Liver (tissue), 8 donors: ENCODE measurements at regions not wholly inside any gene's neighbourhood (a gene's known extent, or its start where the extent isn't known, plus 50 kb on each side); places are given as distances from the start of the nearest gene placed in this dataset.

Source experiments
- DNase-seq: peaks from one replicate; pipeline ENCODE4 v3.0.0-alpha.2; 2017; ENCODE audit warnings: low spot score
- H3K27ac ChIP-seq, 2 donors: one replicate each; pipeline ENCODE4 v1.7.0; 2013; ENCODE audit warnings: inconsistent platforms in 2 of 2, low read length in 2 of 2, control low read depth in 1 of 2, low read depth in 1 of 2, mild to moderate bottlenecking in 1 of 2
- H3K27me3 ChIP-seq, 4 donors: one replicate each; pipeline versions ENCODE4 v1.6.1 to v1.7.0; 2013; ENCODE audit warnings: low read length in 3 of 4, inconsistent platforms in 1 of 4, mild to moderate bottlenecking in 1 of 4, moderate library complexity in 1 of 4; ENCODE audit not compliant: control insufficient read depth in 4 of 4, insufficient read depth in 4 of 4
- H3K36me3 ChIP-seq, 4 donors: one replicate each; pipeline versions ENCODE4 v1.6.1 to v1.7.0; 2013; ENCODE audit warnings: low read length in 3 of 4, mild to moderate bottlenecking in 3 of 4, low read depth in 1 of 4, moderate library complexity in 1 of 4; ENCODE audit not compliant: control insufficient read depth in 4 of 4, insufficient read depth in 3 of 4
- H3K4me1 ChIP-seq, 4 donors: one replicate each; pipeline versions ENCODE4 v1.6.1 to v1.7.0; 2013; ENCODE audit warnings: low read length in 3 of 4, mild to moderate bottlenecking in 3 of 4, moderate library complexity in 1 of 4; ENCODE audit not compliant: control insufficient read depth in 4 of 4, insufficient read depth in 4 of 4
- H3K4me3 ChIP-seq, 3 donors: one replicate each; pipeline versions ENCODE4 v1.6.1 to v1.7.0; 2013; ENCODE audit warnings: low read length in 3 of 3, control low read depth in 1 of 3, low read depth in 1 of 3, mild to moderate bottlenecking in 1 of 3
- H3K9ac ChIP-seq, 2 donors: one replicate each; pipeline ENCODE4 v1.7.0; 2013; ENCODE audit warnings: low read length in 2 of 2, mild to moderate bottlenecking in 2 of 2, moderate library complexity in 2 of 2, control low read depth in 1 of 2, low read depth in 1 of 2
- H3K9me3 ChIP-seq, 4 donors: one replicate each; pipeline versions ENCODE4 v1.6.1 to v1.7.0; 2013; ENCODE audit warnings: low read length in 3 of 4; ENCODE audit not compliant: control insufficient read depth in 4 of 4
- EGR1 ChIP-seq, 2 donors: IDR thresholded peaks; 2 replicates each; pipeline ENCODE4 v1.6.1; 2016 to 2018; ENCODE audit warnings: antibody characterized with exemption in 2 of 2, low read depth in 2 of 2
- FOXA1 ChIP-seq: IDR thresholded peaks from 2 replicates; pipeline ENCODE4 v1.6.1; 2016; ENCODE audit warnings: antibody characterized with exemption
- FOXA2 ChIP-seq: IDR thresholded peaks from 2 replicates; pipeline ENCODE4 v1.6.1; 2016; ENCODE audit warnings: antibody characterized with exemption
- GABPA ChIP-seq, 2 donors: IDR thresholded peaks in 1 of 2; conservative IDR thresholded peaks in 1 of 2; 2 replicates each; pipeline ENCODE4 v1.6.1; 2016; ENCODE audit warnings: antibody characterized with exemption in 2 of 2, mild to moderate bottlenecking in 1 of 2, moderate library complexity in 1 of 2
- HNF4A ChIP-seq, 2 donors: conservative IDR thresholded peaks; 2 replicates each; pipeline ENCODE4 v1.6.1; 2016; ENCODE audit warnings: antibody characterized with exemption in 2 of 2, mild to moderate bottlenecking in 2 of 2
- HNF4G ChIP-seq: IDR thresholded peaks from 2 replicates; pipeline ENCODE4 v1.6.1; 2016; ENCODE audit warnings: antibody characterized with exemption
- JUND ChIP-seq, 2 donors: IDR thresholded peaks; 2 replicates each; pipeline ENCODE4 v1.6.1; 2016; ENCODE audit warnings: antibody characterized with exemption in 2 of 2
- RAD21 ChIP-seq, 2 donors: IDR thresholded peaks; 2 replicates each; pipeline ENCODE4 v1.6.1; 2016; ENCODE audit warnings: antibody characterized with exemption in 2 of 2, mild to moderate bottlenecking in 2 of 2
- RXRA ChIP-seq, 2 donors: IDR thresholded peaks; 2 replicates each; pipeline ENCODE4 v1.6.1; 2017 to 2018; ENCODE audit warnings: antibody characterized with exemption in 2 of 2, mild to moderate bottlenecking in 1 of 2
- SP1 ChIP-seq: IDR thresholded peaks from 2 replicates; pipeline ENCODE4 v1.6.1; 2018; ENCODE audit warnings: antibody characterized with exemption, mild to moderate bottlenecking
- TAF1 ChIP-seq: conservative IDR thresholded peaks from 2 replicates; pipeline ENCODE4 v1.6.1; 2016; ENCODE audit warnings: antibody characterized with exemption, mild to moderate bottlenecking
- YY1 ChIP-seq: IDR thresholded peaks from 2 replicates; pipeline ENCODE4 v1.6.1; 2016; ENCODE audit warnings: antibody characterized with exemption, mild to moderate bottlenecking
- WGBS: extraction: QIAGEN DNeasy Blood & Tissue Kit; methylation state at CpG from one replicate; pipeline ENCODE4 v1.1.7; 2013; 5-methylcytosine and 5-hydroxymethylcytosine counted together
- TF ChIP-seq, protein P1 (sequence below): IDR thresholded peaks from 2 replicates; pipeline ENCODE4 v1.6.1; 2016; ENCODE audit warnings: antibody characterized with exemption
- TF ChIP-seq, protein P2 (sequence below): IDR thresholded peaks from 2 replicates; pipeline ENCODE4 v1.6.1; 2016; ENCODE audit warnings: antibody characterized with exemption
- TF ChIP-seq, protein P3 (sequence below): fragments of 150-350 bp; IDR thresholded peaks from 2 replicates; pipeline ENCODE4 v1.5.1; 2017; ENCODE audit warnings: improper control_type of control experiment, low read depth, low read length; ENCODE audit not compliant: missing input control
- TF ChIP-seq, protein P4 (sequence below): IDR thresholded peaks from 2 replicates; pipeline ENCODE4 v1.6.1; 2016; ENCODE audit warnings: antibody characterized with exemption, mild to moderate bottlenecking
- donor health status: healthy.
- donor health status: healthy.
- donor health status: healthy.
- donor health status: healthy.
- donor health status: healthy.

DNA sequence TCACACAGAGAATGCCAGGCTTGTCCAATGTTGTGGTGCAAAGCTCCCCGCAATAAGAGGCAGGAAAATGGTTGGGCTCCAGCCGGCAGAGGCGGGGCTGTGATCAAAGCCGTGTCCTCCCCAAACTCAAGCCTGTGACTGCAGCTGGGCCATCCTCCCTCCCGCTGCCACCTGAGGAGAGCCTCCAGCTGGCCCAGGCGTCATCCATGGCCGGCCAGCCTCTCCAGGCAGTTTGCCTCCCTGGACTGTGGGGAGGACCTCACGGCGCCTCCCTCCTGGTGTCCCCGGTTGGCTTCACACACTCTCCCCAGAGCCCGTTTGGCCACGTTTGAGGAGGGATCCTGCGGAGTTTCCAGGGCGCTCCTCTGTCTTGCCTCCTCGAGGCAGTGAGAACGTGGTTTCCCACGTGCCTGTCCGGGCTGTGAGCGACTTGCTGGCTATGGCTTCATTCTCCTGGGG is 134.1 kb downstream of the IRF8 start:
- no peak for DNase-seq
- Histone ChIP-seq H3K27ac (no peak overlapping the region), H3K27me3 (peaks cover 0 to 10% (median 0%) of the 10 kb centered on the region in 4 donors), H3K36me3 (no peaks in the 10 kb centered on the region), H3K9me3 (peaks cover 0 to 1% (median 0%) of the 10 kb centered on the region in 4 donors), H3K4me1 (peaks cover 0 to 2% (median 0%) of the 10 kb centered on the region in 4 donors), H3K4me3 (no peak overlapping the region), H3K9ac (no peak overlapping the region)
- WGBS: 45% methylated on average over 19 of the region's 19 CpGs
- TF ChIP-seq YY1 (no peak), EGR1 (IDR thresholded peaks at IDR 0.05; ENCODE audit: low read depth in 2 of 2) (no peak), TAF1 (no peak), FOXA1 (no peak), SP1 (no peak), RXRA (IDR thresholded peaks at IDR 0.05) (no peak), JUND (IDR thresholded peaks at IDR 0.05) (no peak), FOXA2 (no peak), GABPA (IDR thresholded peaks at IDR 0.05 in 1 of 2, conservative IDR thresholded peaks at IDR 0.05 in 1 of 2) (no peak), HNF4A (conservative IDR thresholded peaks at IDR 0.05) (no peak), HNF4G (no peak)
- TF ChIP-seq, protein P1, sequence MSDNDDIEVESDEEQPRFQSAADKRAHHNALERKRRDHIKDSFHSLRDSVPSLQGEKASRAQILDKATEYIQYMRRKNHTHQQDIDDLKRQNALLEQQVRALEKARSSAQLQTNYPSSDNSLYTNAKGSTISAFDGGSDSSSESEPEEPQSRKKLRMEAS: no peak
- TF ChIP-seq, protein P2, sequence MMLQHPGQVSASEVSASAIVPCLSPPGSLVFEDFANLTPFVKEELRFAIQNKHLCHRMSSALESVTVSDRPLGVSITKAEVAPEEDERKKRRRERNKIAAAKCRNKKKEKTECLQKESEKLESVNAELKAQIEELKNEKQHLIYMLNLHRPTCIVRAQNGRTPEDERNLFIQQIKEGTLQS: no peak
- TF ChIP-seq, protein P3, sequence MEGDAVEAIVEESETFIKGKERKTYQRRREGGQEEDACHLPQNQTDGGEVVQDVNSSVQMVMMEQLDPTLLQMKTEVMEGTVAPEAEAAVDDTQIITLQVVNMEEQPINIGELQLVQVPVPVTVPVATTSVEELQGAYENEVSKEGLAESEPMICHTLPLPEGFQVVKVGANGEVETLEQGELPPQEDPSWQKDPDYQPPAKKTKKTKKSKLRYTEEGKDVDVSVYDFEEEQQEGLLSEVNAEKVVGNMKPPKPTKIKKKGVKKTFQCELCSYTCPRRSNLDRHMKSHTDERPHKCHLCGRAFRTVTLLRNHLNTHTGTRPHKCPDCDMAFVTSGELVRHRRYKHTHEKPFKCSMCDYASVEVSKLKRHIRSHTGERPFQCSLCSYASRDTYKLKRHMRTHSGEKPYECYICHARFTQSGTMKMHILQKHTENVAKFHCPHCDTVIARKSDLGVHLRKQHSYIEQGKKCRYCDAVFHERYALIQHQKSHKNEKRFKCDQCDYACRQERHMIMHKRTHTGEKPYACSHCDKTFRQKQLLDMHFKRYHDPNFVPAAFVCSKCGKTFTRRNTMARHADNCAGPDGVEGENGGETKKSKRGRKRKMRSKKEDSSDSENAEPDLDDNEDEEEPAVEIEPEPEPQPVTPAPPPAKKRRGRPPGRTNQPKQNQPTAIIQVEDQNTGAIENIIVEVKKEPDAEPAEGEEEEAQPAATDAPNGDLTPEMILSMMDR: no peak
- TF ChIP-seq, protein P4, sequence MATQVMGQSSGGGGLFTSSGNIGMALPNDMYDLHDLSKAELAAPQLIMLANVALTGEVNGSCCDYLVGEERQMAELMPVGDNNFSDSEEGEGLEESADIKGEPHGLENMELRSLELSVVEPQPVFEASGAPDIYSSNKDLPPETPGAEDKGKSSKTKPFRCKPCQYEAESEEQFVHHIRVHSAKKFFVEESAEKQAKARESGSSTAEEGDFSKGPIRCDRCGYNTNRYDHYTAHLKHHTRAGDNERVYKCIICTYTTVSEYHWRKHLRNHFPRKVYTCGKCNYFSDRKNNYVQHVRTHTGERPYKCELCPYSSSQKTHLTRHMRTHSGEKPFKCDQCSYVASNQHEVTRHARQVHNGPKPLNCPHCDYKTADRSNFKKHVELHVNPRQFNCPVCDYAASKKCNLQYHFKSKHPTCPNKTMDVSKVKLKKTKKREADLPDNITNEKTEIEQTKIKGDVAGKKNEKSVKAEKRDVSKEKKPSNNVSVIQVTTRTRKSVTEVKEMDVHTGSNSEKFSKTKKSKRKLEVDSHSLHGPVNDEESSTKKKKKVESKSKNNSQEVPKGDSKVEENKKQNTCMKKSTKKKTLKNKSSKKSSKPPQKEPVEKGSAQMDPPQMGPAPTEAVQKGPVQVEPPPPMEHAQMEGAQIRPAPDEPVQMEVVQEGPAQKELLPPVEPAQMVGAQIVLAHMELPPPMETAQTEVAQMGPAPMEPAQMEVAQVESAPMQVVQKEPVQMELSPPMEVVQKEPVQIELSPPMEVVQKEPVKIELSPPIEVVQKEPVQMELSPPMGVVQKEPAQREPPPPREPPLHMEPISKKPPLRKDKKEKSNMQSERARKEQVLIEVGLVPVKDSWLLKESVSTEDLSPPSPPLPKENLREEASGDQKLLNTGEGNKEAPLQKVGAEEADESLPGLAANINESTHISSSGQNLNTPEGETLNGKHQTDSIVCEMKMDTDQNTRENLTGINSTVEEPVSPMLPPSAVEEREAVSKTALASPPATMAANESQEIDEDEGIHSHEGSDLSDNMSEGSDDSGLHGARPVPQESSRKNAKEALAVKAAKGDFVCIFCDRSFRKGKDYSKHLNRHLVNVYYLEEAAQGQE: no peak

DNA sequence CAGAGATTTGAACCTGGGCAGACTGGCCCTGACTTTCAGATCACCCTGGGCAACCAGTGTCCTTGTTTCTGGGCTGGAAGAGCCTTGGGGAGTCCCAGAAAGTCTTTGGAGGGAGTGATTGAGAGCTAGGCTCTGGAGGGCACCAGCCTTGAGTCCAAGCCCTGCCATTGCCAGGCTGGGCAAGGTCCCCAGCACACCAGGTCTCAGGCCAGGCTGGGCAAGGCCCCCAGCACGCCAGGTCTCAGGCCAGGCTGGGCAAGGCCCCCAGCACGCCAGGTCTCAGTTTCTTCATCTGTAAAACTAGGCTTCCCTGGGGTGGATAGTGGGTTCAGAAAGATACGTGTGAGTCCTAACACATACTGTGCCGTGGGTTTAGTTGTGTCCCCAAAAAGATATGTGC is 135.0 kb downstream of the IRF8 start:
- H3K4me3 ChIP-seq: no peak overlapping the region
- no peak for DNase-seq
- H3K9ac ChIP-seq: no peak overlapping the region
- H3K27me3 ChIP-seq: peaks cover 0 to 10% (median 0%) of the 10 kb centered on the region in 4 donors
- H3K36me3 ChIP-seq: no peaks in the 10 kb centered on the region
- H3K27ac ChIP-seq: no peak overlapping the region
- WGBS: 88% methylated on average over 4 of the region's 4 CpGs
- peaks cover 0 to 2% (median 0%) of the 10 kb centered on the region in 4 donors for H3K4me1 ChIP-seq
- H3K9me3 ChIP-seq: no peaks in the 10 kb centered on the region
- TF ChIP-seq FOXA2 (no peak), HNF4G (no peak), FOXA1 (no peak), EGR1 (IDR thresholded peaks at IDR 0.05; ENCODE audit: low read depth in 2 of 2) (no peak), RXRA (IDR thresholded peaks at IDR 0.05) (no peak), RAD21 (IDR thresholded peaks at IDR 0.05) (no peak), YY1 (no peak), JUND (IDR thresholded peaks at IDR 0.05) (no peak)
- TF ChIP-seq, protein P1: no peak
